B cell (primary cell): ENCODE measurements at regions not wholly inside any gene's neighbourhood (a gene's known extent, or its start where the extent isn't known, plus 50 kb on each side); places are given as distances from the start of the nearest gene placed in this dataset.

Source experiments
- ATAC-seq: fragments of 200-7000 bp; cut with Tn5 transposase; one replicate; pipeline ENCODE4 v1.10.0; 2021; ENCODE audit warnings: low read depth, mild to moderate bottlenecking, moderate number of reproducible peaks, moderate library complexity
- CTCF ChIA-PET: fragments of 350-600 bp; sonication (Branson Sonifier 250); formaldehyde crosslinking; loops from one replicate; lab custom pipeline; 2021; ENCODE audit warnings: antibody characterized with exemption, inconsistent platforms; lab: Charles Lee
- POLR2A ChIA-PET: fragments of 350-600 bp; sonication (Branson Sonifier 250); formaldehyde crosslinking; loops from one replicate; lab custom pipeline; 2021; ENCODE audit warnings: antibody characterized with exemption; lab: Charles Lee
- DNase-seq: peaks from one replicate; pipeline ENCODE4 v3.0.0; 2013
- H2AFZ ChIP-seq: 2 replicates; pipeline ENCODE4 v1.6.1; 2012; ENCODE audit warnings: mild to moderate bottlenecking, low read depth, low read length; ENCODE audit not compliant: insufficient read depth, poor library complexity, severe bottlenecking
- H3K27ac ChIP-seq, 2 donors: 1 replicate in 1 of 2; 2 replicates in 1 of 2; pipeline ENCODE4 v1.5.1; 2012 to 2013; ENCODE audit warnings: low read length in 2 of 2, mild to moderate bottlenecking in 2 of 2, moderate library complexity in 1 of 2
- H3K27me3 ChIP-seq, 4 experiments: fragments of 200-600 bp in 1 of 4; sonication (generic) in 1 of 4; replicated peaks in 1 of 4; 1 replicate in 2 of 4; 2 replicates in 2 of 4; pipeline versions ENCODE4 v1.6.1 to v1.7.0; 2013 to 2016; ENCODE audit warnings: low read length in 3 of 4, mild to moderate bottlenecking in 2 of 4, mixed read lengths in 1 of 4, moderate library complexity in 1 of 4; ENCODE audit not compliant: insufficient read depth in 4 of 4, control insufficient read depth in 3 of 4; ENCODE audit errors: control extremely low read depth in 1 of 4
- H3K36me3 ChIP-seq, 2 experiments: replicated peaks in 1 of 2; 1 replicate in 1 of 2; 2 replicates in 1 of 2; pipeline versions ENCODE4 v1.6.1 to v1.7.1; 2013; ENCODE audit warnings: low read length in 1 of 2; ENCODE audit not compliant: insufficient read depth in 2 of 2, control insufficient read depth in 1 of 2; ENCODE audit errors: control extremely low read depth in 1 of 2, extremely low read depth in 1 of 2
- H3K4me1 ChIP-seq, 2 donors: fragments of 200-600 bp in 1 of 2; sonication (generic) in 1 of 2; 1 replicate in 1 of 2; 2 replicates in 1 of 2; pipeline versions ENCODE4 v1.5.1 to v1.6.1; 2013 to 2017; ENCODE audit warnings: low read length in 2 of 2; ENCODE audit not compliant: control insufficient read depth in 2 of 2, insufficient read depth in 2 of 2
- H3K4me2 ChIP-seq: replicated peaks from 2 replicates; pipeline ENCODE3; 2012; ENCODE audit warnings: mild to moderate bottlenecking, low read depth, low read length; ENCODE audit not compliant: poor library complexity, severe bottlenecking
- H3K4me3 ChIP-seq, 5 experiments: fragments of 200-600 bp in 1 of 5; sonication (generic) in 1 of 5; 1 replicate in 3 of 5; 2 replicates in 2 of 5; pipeline versions ENCODE4 v1.5.1 to v1.7.0; 2011 to 2016; ENCODE audit warnings: low read length in 4 of 5, mild to moderate bottlenecking in 4 of 5, low read depth in 2 of 5, control low read depth in 1 of 5, moderate library complexity in 1 of 5; ENCODE audit not compliant: insufficient read depth in 1 of 5; ENCODE audit errors: control extremely low read depth in 1 of 5, extremely low read depth in 1 of 5
- H3K79me2 ChIP-seq: fragments of 200-600 bp; sonication (generic); one replicate; pipeline ENCODE4 v1.6.0; 2016; ENCODE audit warnings: low read length; ENCODE audit not compliant: control insufficient read depth, insufficient read depth
- H3K9ac ChIP-seq: fragments of 200-600 bp; sonication (generic); 2 replicates; pipeline ENCODE4 v1.6.1; 2017; ENCODE audit warnings: mild to moderate bottlenecking, low read length, moderate library complexity
- H3K9me3 ChIP-seq, 3 donors: one replicate each; pipeline versions ENCODE4 v1.6.1 to v1.7.1; 2013; ENCODE audit warnings: low read length in 2 of 3; ENCODE audit not compliant: control insufficient read depth in 2 of 3, insufficient read depth in 1 of 3; ENCODE audit errors: control extremely low read depth in 1 of 3
- H4K20me1 ChIP-seq: 2 replicates; pipeline ENCODE4 v1.6.0; 2012; ENCODE audit warnings: mild to moderate bottlenecking, low read length; ENCODE audit not compliant: insufficient read depth, control insufficient read depth, poor library complexity, severe bottlenecking
- H3K27ac Mint-ChIP-seq: one replicate; pipeline ENCODE4 v1.8.0; 2021; ENCODE audit warnings: mixed read lengths
- H3K27me3 Mint-ChIP-seq: one replicate; pipeline ENCODE4 v1.8.0; 2021; ENCODE audit warnings: mixed read lengths
- H3K4me1 Mint-ChIP-seq: one replicate; pipeline ENCODE4 v1.8.0; 2021; ENCODE audit warnings: mixed read lengths
- H3K4me3 Mint-ChIP-seq: one replicate; pipeline ENCODE4 v1.8.0; 2021; ENCODE audit warnings: mixed read lengths
- H3K9me3 Mint-ChIP-seq: one replicate; pipeline ENCODE4 v1.8.0; 2022; ENCODE audit warnings: mixed read lengths; ENCODE audit not compliant: insufficient read depth
- CTCF ChIP-seq: fragments of 200-600 bp; IDR thresholded peaks from one replicate; pipeline ENCODE4 v1.8.0; 2022; ENCODE audit warnings: antibody characterized with exemption, mild to moderate bottlenecking
- EZH2 ChIP-seq: IDR thresholded peaks from 2 replicates; pipeline ENCODE4 v1.6.1; 2012; ENCODE audit warnings: borderline replicate concordance, low read depth, mild to moderate bottlenecking, moderate library complexity, low read length; ENCODE audit not compliant: insufficient read depth, poor library complexity, severe bottlenecking
- WGBS: methylation state at CpG from one replicate; pipeline ENCODE4 v1.1.5; 2013; ENCODE audit warnings: missing lambda C conversion rate; ENCODE audit not compliant: insufficient coverage; 5-methylcytosine and 5-hydroxymethylcytosine counted together
- intact Hi-C: fragments of 100-400 bp; cut with micrococcal nuclease; formaldehyde crosslinking; loops from one replicate; pipeline ENCODE4 v1.10.0; 2022

GRCh38 chr13:99071666-99072065 lies 93.8 kb upstream of the DOCK9 start:
- no peak overlapping the region for H3K4me3 Mint-ChIP-seq
- Histone ChIP-seq H3K27ac (no peak overlapping the region), H4K20me1 (no peaks in the 10 kb centered on the region), H3K9me3 (peaks cover 0 to 12% (median 6%) of the 10 kb centered on the region in 3 donors), H3K27me3 (no peaks in the 10 kb centered on the region), H3K4me1 (peaks cover 4 to 11% of the 10 kb centered on the region in 2 donors), H3K4me2 (no peak overlapping the region), H3K79me2 (no peaks in the 10 kb centered on the region), H2AFZ (no peak overlapping the region), H3K9ac (no peak overlapping the region), H3K36me3 (no peaks in the 10 kb centered on the region), H3K4me3 (no peak overlapping the region)
- DNase-seq = no peak
- ChIA-PET CTCF (no interaction called here), POLR2A (no interaction called here)
- no peak overlapping the region for H3K27ac Mint-ChIP-seq
- no peak for ATAC-seq
- peaks cover 18% of the 10 kb centered on the region for H3K4me1 Mint-ChIP-seq
- intact Hi-C loops = no loop called here
- TF ChIP-seq CTCF (no peak), EZH2 (no peak)
- WGBS = 100% methylated on average over 2 of the region's 6 CpGs
- peaks cover 4% of the 10 kb centered on the region for H3K9me3 Mint-ChIP-seq
- no peaks in the 10 kb centered on the region for H3K27me3 Mint-ChIP-seq

- H3K27ac Mint-ChIP-seq = no peak overlapping the region
- Histone ChIP-seq H3K36me3 (no peaks in the 10 kb centered on the region), H3K4me2 (no peak overlapping the region), H3K9ac (no peak overlapping the region), H3K4me1 (peaks cover 4 to 8% of the 10 kb centered on the region in 2 donors), H2AFZ (no peak overlapping the region), H3K27me3 (no peaks in the 10 kb centered on the region), H3K27ac (no peak overlapping the region), H3K4me3 (no peak overlapping the region), H4K20me1 (no peaks in the 10 kb centered on the region), H3K9me3 (peaks cover 0 to 12% (median 6%) of the 10 kb centered on the region in 3 donors), H3K79me2 (no peaks in the 10 kb centered on the region)
- H3K9me3 Mint-ChIP-seq = peaks cover 4% of the 10 kb centered on the region
- intact Hi-C loops = no loop called here
- H3K4me3 Mint-ChIP-seq = no peak overlapping the region
- ChIA-PET POLR2A (no interaction called here), CTCF (interaction anchor here (0.7 kb wide), 1 partner anchor 38 kb away, joined by 3 read pairs; no protein-coding TSS in a partner anchor)
- WGBS = 76% methylated on average over 2 of the region's 2 CpGs
- DNase-seq (no peak), ATAC-seq (no peak)
- no peak for TF ChIP-seq CTCF
- TF ChIP-seq EZH2 = no peak
- peaks cover 13% of the 10 kb centered on the region for H3K4me1 Mint-ChIP-seq
- H3K27me3 Mint-ChIP-seq = no peaks in the 10 kb centered on the region
Measured at GRCh38 chr13:99072356-99072755, 94.5 kb upstream of the DOCK9 start.
